ENCODE measurements at regions not wholly inside any gene's neighbourhood (a gene's known extent, or its start where the extent isn't known, plus 50 kb on each side); places are given as distances from the start of the nearest gene placed in this dataset.
A peak's percentile ranks its signal among the peaks of the same experiment; 100 is the strongest.
"Not testable (repeated sequence)": the region's sequence is repeated elsewhere in the genome, so short reads cannot be mapped to it uniquely, and the experiment has no call there.

DNA sequence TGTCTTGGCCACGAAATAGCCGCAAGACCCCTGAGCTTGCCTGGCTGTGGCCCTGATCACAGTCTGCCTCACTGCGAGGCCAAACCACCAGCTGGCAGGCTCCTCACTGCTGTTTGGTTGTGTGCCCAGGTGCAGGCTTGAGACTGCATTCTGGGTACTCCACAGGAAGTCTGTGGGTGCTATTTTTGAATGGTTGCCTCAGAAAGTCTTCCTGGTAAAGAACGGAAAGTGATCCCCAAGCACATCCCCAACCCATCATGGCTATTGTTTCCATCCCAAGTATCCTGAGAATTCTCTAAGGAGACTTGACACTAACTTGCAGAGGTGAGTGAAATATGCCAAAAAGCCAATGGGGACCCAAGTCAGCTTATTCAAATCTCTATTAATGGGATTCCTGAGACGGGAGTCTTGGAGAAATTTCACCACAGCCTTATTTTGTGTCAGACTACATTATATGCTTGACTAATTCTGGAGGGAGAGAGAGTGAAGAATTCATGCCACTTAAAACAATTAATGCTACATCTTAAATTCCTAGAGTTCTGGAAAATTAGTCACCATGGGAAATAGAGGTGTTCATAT is 170.9 kb downstream of the RAMP3 start:
- ATAC-seq: no peak
- no peak overlapping the region for H3K4me3 ChIP-seq
- no peak for DNase-seq
- no peaks in the 10 kb centered on the region for H3K27me3 ChIP-seq
- H3K36me3 ChIP-seq: no peaks in the 10 kb centered on the region
- no peaks in the 10 kb centered on the region for H3K4me1 ChIP-seq
- intact Hi-C loops (cut with DNase I): no loop called here
- FAIRE-seq: no peak
- WGBS, 2 donors: 64 to 68% methylated on average over 5 of the region's 5 CpGs
- TF ChIP-seq, protein P1, sequence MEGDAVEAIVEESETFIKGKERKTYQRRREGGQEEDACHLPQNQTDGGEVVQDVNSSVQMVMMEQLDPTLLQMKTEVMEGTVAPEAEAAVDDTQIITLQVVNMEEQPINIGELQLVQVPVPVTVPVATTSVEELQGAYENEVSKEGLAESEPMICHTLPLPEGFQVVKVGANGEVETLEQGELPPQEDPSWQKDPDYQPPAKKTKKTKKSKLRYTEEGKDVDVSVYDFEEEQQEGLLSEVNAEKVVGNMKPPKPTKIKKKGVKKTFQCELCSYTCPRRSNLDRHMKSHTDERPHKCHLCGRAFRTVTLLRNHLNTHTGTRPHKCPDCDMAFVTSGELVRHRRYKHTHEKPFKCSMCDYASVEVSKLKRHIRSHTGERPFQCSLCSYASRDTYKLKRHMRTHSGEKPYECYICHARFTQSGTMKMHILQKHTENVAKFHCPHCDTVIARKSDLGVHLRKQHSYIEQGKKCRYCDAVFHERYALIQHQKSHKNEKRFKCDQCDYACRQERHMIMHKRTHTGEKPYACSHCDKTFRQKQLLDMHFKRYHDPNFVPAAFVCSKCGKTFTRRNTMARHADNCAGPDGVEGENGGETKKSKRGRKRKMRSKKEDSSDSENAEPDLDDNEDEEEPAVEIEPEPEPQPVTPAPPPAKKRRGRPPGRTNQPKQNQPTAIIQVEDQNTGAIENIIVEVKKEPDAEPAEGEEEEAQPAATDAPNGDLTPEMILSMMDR (IDR thresholded peaks at IDR 0.05): no peak
- no peak overlapping the region for H3K27ac ChIP-seq
- no peaks in the 10 kb centered on the region for H3K9me3 ChIP-seq

DNA sequence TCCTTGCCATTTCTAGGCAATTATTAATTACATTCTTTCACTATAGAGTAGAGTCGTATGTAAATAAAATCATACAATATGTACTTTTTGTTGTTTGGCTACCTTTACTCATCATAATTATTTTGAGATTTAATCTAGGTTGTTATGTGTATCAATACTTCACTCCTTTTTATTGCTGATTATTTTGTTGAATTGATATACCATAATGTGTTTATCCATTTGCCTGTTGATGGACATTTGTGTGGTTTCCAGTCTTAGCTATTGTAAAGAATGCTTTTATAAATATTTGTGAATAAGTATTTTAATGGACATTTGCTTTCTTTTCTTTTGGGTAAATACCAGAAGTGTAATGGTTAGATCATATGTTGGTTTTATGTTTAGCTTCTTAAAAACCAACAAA is 174.0 kb downstream of the RAMP3 start:
- ATAC-seq (no peak), DNase-seq (no peak), FAIRE-seq (no peak)
- no peaks in the 10 kb centered on the region for H3K36me3 ChIP-seq
- no peak overlapping the region for H3K4me3 ChIP-seq
- H3K27ac ChIP-seq: no peak overlapping the region
- H3K4me1 ChIP-seq: no peaks in the 10 kb centered on the region
- H3K9me3 ChIP-seq: no peaks in the 10 kb centered on the region
- TF ChIP-seq, protein P1 (IDR thresholded peaks at IDR 0.05): no peak
- 71 to 87% methylated on average over 1 of the region's 1 CpG for WGBS, 2 donors
- intact Hi-C loops (cut with DNase I): no loop called here
- no peaks in the 10 kb centered on the region for H3K27me3 ChIP-seq

DNA sequence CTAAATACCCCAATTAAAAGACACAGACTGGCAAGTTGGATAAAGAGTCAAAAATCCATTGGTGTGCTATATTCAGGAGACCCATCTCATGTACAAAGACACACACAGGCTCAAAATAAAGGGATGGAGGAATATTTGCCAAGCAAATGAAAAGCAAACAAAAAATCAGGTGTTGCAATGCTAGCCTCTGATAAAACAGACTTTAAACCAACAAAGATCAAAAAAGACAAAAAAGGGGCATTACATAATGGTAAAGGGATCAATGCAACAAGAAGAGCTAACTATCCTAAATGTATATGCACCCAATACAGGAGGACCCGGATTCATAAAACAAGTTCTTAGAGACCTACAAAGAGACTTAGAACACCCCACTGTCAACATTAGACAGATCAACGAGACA is 177.4 kb downstream of the RAMP3 start:
- intact Hi-C loops (cut with DNase I); H3K27ac ChIP-seq; H3K27me3 ChIP-seq; H3K4me1 ChIP-seq; FAIRE-seq; H3K36me3 ChIP-seq; H3K4me3 ChIP-seq; DNase-seq; ATAC-seq; H3K9me3 ChIP-seq: not testable (repeated sequence)
- 57 to 68% methylated on average over 2 of the region's 2 CpGs for WGBS, 2 donors

DNA sequence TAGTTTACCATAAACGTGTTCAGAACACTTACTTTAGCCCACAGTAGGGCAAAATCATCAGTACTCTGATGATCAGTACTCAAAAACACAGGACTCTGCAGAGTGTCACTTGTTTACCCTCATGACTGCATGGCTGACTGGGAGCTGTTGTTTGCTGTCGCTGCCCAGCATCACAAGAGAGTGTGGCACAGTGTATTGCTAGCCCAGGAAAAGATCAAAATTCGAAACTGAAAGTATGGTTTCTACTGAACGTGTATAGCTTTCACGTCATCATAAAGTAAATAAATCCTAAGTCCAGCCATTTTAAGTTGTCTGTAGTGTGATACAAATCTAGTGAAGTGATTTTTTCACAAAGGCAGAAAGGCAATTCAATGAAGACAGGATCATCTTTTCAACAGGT is 184.6 kb downstream of the RAMP3 start:
- no peaks in the 10 kb centered on the region for H3K9me3 ChIP-seq
- 36 to 38% methylated on average over 5 of the region's 5 CpGs for WGBS, 2 donors
- DNase-seq: no peak
- peak in 1 of 4 donors; percentile 23 for ATAC-seq
- no peak overlapping the region for H3K4me3 ChIP-seq
- TF ChIP-seq, protein P1 (IDR thresholded peaks at IDR 0.05): no peak
- no peak overlapping the region for H3K27ac ChIP-seq
- H3K36me3 ChIP-seq: no peaks in the 10 kb centered on the region
- intact Hi-C loops (cut with DNase I): no loop called here
- no peaks in the 10 kb centered on the region for H3K4me1 ChIP-seq
- FAIRE-seq: no peak
- peaks cover 0 to 8% (median 3%) of the 10 kb centered on the region in 4 donors for H3K27me3 ChIP-seq

DNA sequence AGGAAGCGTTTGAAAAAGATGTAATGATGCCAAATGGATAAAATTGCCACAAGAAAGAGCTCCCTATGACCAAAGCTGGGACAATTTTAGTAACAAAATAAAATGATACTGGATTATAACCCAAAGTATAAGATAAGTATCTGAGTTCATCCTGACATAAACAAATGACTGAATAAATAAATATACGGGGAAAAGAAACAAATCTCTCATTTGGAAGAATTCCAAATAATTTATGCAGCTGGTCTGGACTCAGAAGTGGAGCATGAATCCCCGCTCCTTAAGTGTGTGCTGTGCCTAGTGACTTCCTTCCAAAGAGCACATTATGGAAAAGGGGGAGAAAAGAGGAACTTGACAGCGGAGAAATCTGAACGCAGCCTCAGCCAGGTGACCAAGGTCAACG is 186.2 kb downstream of the RAMP3 start:
- DNase-seq: no peak
- H3K36me3 ChIP-seq: no peaks in the 10 kb centered on the region
- peaks cover 0 to 8% (median 3%) of the 10 kb centered on the region in 4 donors for H3K27me3 ChIP-seq
- ATAC-seq: no peak
- H3K4me3 ChIP-seq: no peak overlapping the region
- no peaks in the 10 kb centered on the region for H3K9me3 ChIP-seq
- intact Hi-C loops (cut with DNase I): no loop called here
- FAIRE-seq: no peak
- H3K27ac ChIP-seq: no peak overlapping the region
- TF ChIP-seq, protein P1 (IDR thresholded peaks at IDR 0.05): no peak
- WGBS, 2 donors: 28 to 32% methylated on average over 6 of the region's 6 CpGs
- H3K4me1 ChIP-seq: no peaks in the 10 kb centered on the region
